HG02870 (cell line): ENCODE measurements at regions not wholly inside any gene's neighbourhood (a gene's known extent, or its start where the extent isn't known, plus 50 kb on each side); places are given as distances from the start of the nearest gene placed in this dataset.
"Not testable (repeated sequence)": the region's sequence is repeated elsewhere in the genome, so short reads cannot be mapped to it uniquely, and the experiment has no call there.

Source experiments
- ATAC-seq: cut with Tn5 transposase; IDR thresholded peaks from one replicate; pipeline ENCODE4 v1.9.1; 2021; ENCODE audit warnings: mild to moderate bottlenecking, moderate library complexity; ENCODE audit not compliant: unreplicated experiment

DNA sequence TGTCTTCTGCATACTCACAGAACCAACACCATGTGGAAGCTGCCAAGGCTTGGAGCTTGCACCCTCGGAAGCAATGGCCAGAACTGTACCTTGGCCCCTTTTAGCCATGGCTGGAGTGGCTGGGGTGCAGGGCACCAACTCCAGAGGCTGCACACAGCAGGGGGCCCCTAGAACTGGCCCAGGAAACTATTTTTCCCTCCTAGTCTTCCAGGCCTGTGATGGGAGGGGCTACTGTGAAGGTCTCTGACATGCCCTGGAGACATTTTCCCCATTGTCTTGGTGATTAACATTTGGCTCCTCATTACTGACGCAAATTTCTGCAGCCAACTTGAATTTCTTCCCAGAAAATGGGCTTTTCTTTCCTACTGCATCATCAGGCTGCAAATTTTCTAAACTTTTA is 248.6 kb upstream of the RHOBTB1 start:
- not testable (repeated sequence) for ATAC-seq

DNA sequence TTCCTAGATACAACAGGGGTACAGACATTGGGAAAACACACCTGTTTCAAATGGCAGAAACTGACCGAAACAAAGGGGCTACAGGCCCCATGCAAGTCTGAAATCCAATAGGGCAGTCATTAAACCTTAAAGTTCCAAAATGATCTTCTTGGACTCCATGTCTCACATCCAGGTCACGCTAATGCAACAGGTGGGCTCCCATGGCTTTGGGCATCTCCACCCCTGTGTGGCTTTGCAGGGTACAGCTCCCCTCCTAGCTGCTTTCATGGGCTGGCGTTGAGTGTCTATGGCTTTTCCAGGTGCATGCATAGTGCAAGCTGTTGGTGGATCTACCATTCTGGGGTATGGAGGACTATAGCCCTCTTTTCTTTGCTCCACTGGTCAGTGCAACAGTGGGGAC is 248.1 kb upstream of the RHOBTB1 start:
- no peak for ATAC-seq

DNA sequence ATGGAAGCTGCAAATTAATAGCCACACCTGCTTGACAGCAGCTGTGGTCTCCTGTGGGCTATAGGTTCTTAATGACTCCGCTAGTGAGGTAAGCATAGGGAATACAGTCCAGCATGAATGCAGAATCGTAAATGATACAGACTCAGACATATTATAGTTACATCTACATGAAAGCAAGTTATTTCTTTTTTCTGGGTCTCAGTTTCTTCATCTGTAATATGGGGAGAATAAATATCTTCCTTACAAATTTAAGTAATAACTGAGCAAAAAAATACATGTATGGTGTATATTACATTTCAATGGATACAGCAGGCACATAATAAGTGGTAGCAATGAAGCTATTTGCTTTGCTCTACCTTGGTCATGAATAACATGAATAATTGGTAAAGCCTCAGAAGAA is 245.9 kb upstream of the RHOBTB1 start:
- ATAC-seq, result no peak

DNA sequence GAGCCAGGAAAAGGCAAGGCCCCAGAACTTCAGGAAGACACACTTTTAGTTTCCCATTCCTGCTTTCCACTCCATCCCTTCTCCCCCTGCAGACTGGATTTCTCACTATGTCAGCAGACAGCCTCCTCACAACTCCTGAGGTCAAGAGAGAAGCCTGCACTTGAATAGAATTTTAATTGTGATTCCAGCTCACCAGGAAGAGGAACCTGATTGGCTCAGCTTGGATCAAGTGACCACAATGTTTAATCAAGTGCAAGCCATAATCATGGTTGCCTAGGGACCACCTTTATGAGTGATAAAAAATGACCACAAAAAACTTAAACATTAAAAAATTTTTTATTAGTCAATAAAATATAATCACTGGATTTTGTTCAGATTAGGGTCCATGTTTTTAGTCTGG is 244.7 kb upstream of the RHOBTB1 start:
- no peak for ATAC-seq

DNA sequence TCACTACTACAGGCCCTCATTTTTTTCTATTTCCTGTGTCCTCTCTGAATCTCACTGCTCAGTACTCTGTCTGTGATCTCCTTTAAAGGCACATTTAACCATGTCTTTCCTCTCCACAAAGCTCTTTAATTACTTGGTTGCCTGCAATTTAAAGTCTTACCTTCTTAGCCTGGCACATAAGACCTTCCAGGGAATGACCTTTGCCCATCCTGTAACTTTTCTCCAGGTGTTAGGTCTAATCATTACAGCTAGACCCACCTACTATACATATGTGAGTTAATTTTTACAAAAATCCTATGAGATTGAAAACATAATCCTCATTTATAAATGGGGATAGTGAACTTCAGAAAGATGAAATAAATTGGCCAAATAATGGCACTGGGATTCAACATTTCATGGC is 244.1 kb upstream of the RHOBTB1 start:
- no peak for ATAC-seq

GRCh38 chr10:61187601-61188000 is 243.6 kb upstream of the RHOBTB1 start:
- no peak for ATAC-seq

DNA sequence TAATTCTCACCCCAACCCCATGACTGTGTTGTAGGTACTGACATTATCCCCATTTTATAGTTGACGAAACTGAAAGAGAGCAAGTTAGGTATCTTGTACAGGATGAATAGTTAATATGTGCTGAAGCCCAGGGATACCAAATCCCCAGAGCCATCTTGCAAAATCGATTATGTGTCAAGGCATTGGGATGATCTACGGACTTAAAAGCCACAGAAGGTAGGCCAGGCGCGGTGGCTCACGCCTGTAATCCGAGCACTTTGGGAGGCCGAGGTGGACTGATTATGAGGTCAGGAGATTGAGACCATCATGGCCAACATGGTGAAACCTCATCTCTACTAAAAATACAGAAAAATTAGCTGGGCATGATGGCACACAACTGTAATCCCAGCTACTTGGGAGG is 242.4 kb upstream of the RHOBTB1 start:
- no peak for ATAC-seq

DNA sequence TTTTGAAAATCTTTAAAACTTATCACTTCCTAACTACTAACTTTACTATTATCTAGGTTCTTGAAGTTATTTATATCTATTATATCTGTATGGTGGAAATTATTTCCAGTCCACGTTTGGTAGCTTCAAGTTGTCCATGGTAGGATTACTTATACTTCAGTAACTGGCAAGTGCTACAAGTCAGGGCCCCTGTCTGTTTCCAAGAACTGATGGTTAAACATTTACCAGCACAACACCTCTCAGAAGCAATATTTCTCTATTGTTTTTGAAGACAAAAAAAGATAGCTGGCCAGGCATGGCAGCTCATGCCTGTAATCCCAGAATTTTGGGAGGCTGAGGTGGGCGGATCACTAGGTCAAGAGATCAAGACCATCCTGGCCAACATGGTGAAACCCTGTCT is 240.4 kb upstream of the RHOBTB1 start:
- no peak for ATAC-seq

- no peak for ATAC-seq
Measured at GRCh38 chr10:61183967-61184366, 240.0 kb upstream of the RHOBTB1 start.

DNA sequence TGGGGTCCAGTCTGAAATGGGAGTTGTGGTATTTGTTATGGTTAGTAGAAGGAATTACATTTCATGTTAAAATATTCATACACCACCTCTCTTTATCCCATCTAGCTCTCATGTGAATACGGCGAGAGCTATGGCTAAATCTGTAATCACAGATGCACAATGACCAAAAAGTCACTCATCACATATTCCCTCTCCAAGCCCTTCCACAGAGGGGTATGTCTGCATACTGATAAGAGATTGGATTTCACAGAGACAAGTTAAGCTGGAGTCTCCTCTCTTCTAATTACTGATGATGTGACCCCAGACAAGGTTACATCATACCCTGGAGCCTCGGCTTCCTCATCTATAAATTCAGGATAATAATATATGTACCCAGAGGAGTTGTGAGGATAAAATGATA is 237.8 kb upstream of the RHOBTB1 start:
- no peak for ATAC-seq

DNA sequence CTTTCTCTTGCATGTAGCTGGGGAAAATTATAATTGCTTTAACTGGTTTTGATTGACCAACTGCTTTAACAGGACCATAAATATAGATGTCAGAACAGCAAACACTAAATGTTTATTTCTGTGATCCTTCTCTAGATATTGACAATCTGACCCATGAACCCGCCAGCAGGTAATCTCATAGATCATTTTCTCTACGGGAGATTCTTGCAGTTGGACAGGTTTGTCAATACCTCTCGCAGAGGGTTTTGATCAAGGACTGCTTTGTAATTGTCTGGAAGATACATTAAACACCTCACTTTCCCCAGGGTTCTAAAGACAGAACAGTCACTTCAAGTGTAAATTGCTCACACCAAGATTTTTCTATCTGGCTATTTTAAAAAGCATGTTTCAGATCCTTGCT is 235.8 kb upstream of the RHOBTB1 start:
- no peak for ATAC-seq

- ATAC-seq, result no peak
Measured at GRCh38 chr10:61176424-61176823, 232.4 kb upstream of the RHOBTB1 start.

DNA sequence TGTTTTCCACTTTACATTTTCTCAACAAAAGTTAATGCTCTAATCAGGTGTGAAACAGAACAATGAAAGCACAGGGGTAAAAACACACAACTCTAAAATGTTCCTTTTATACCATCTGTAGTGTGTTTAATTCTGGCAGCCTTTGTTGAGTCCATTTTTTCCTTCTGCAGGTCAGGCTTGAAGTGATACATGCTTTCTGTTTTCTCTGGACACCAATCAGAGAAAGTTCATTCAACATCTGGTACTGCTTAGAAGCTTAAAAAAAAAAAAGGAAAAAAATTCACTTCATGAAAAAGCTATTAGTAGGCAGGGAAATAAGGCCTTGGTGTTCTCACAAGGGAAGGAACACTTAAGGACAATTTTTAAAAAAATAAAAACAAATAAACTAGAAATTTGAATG is 231.3 kb upstream of the RHOBTB1 start:
- no peak for ATAC-seq

GRCh38 chr10:61173450-61173849 is 229.5 kb upstream of the RHOBTB1 start:
- no peak for ATAC-seq

DNA sequence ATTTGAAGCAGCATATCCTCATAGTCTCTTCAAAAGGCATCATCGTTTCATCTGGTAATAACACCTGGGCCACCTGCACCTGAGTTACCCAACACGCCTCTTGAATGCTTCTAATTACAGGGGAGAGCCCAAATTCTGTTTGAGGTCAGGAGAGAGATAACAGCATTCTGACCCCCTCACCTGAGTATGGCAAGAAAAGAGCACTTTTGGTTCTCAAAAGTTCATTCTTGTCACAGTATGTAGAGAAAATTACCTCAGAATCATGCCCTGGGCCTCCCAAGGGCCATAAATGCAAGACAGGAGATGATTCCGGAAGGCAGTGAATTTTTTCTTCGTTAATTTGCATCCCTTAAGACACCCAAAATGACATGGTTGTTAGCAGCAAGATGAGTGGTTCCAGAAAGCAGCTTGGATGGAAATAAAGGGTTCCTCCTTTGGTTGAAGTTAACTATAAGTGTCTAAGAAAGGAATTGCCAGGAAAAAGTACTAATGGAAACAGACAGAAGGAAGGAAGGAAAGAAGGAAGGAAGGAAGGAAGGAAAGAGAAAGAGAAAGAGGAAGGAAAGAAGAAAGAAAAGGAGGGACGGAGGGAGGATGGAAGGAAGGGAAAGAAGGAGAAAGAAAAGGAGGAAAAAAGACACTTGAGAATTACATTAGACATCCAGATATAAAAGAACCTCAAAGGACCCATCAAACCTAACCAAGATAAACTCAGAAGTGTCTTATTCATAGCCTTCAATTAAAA is 228.4 kb upstream of the RHOBTB1 start:
- no peak for ATAC-seq

GRCh38 chr10:61170594-61170993 is 226.6 kb upstream of the RHOBTB1 start:
- no peak for ATAC-seq

DNA sequence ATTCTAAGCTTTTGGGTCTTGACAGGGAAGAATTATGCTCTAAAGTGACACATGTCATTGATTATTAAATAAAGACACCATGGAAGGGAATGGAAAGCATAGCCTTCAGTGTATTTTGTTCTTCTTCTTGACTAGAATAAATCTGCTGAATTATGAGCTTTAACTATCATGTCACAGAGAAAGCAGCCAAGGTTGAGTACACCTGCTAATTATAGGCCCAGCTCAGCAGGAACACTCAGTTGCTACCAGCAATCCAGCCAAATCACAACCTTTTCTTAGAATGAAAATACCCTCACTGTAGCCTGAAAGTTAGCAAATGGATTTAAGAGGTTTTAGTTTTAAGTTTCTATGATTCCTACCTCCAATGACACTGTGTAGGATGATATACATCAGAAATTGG is 225.3 kb upstream of the RHOBTB1 start:
- ATAC-seq, result no peak

DNA sequence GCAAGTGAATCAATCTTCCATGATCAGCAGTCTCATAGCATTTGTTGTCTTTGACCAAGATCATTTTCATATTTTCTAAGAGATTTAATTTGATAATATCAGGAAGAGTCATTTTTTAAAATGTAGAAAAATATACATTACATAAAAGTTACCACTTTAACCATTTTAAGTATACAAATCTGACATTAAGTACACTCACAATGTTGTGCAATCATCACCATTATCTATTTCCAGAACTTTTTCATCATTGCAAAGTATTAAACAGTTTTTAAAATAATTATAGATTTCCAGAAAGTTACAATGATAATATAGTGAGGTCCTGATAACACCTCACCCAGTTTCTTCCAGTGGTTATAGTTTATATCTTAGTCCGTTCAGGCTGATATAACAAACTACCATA is 222.5 kb upstream of the RHOBTB1 start:
- no peak for ATAC-seq

- no peak for ATAC-seq
Measured at GRCh38 chr10:61166065-61166464, 222.1 kb upstream of the RHOBTB1 start.

DNA sequence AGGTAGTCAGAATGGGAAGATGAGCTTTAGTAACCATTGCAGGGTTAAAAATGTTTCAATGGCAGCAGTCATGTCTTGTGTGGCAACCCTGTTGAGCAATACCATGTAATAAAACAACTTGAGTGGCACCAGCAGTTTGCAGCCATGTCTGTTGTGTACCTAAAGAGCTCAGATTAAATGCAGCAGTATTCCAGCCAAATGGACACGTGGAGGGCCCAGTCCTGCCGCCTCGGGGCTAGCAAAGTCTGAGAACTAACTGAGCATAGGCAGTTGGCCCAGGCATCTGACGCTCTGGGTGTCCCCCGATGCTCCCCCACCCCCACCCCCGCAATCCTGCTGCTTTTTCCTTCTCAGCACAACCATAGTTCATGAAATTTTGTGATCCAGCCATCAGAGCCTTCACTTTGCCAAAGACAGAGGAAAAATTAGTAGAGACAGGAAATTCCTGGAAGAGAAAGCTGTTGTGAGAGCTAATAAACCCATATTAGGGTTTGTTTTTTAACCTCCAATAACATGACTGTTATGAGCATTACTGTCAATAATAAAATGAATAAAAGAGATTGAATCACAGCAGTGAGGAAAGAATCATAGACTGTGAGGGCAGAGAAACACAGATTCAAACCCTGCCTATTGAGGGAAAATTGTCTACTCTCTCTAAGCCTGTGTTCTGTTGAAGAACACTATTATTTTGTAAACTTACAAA is 220.6 kb upstream of the RHOBTB1 start:
- no peak for ATAC-seq

GRCh38 chr10:61163403-61163802 is 219.4 kb upstream of the RHOBTB1 start:
- no peak for ATAC-seq

DNA sequence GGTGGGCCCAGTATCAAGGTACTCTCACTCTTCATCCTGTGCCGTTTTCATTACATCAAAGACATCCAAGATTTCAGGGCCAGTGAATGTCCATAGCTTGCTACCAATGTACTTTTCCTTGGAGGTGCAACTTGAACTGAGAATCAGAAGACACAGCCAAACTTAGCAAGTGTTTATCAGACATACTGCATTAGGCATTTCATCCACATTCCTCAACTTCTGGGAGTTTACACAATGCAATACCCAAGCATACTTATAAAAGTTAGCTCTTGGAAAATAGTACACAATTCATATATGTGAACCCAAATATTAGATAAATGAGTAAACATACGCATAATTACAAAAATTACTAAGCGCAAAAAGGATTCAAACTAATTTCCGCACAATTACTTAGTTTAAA is 216.3 kb upstream of the RHOBTB1 start:
- ATAC-seq, result no peak

- no peak for ATAC-seq
Measured at GRCh38 chr10:61159253-61159652, 215.3 kb upstream of the RHOBTB1 start.
